OCI-LY7 (cell line): ENCODE measurements at regions not wholly inside any gene's neighbourhood (a gene's known extent, or its start where the extent isn't known, plus 50 kb on each side); places are given as distances from the start of the nearest gene placed in this dataset.

ENCODE experiments used
- BruUV-seq: library from RNA; stranded (reverse); fragments of 400-500 nt; replicated peaks from 2 replicates; lab custom pipeline; 2021; lab: Mats Ljungman, UMichigan
- CTCF ChIA-PET: fragments of 300-600 bp; sonication (Branson Sonifier 250); formaldehyde crosslinking; loops from one replicate; lab custom pipeline; 2022; ENCODE audit warnings: antibody characterized with exemption; ENCODE audit not compliant: unreplicated experiment; lab: Charles Lee
- POLR2A ChIA-PET: fragments of 300-600 bp; sonication (Branson Sonifier 250); formaldehyde crosslinking; loops from one replicate; lab custom pipeline; 2022; ENCODE audit warnings: antibody characterized with exemption; lab: Charles Lee
- DNase-seq: peaks from one replicate; pipeline ENCODE4 v3.0.0-alpha.2; 2015; ENCODE audit warnings: low spot score
- H2AFZ ChIP-seq: fragments of 200-600 bp; sonication (generic), shearing (Covaris generic); 2 replicates; pipeline ENCODE4 v1.6.1; 2014; ENCODE audit warnings: mild to moderate bottlenecking, antibody characterized with exemption, low read length, moderate library complexity
- H3K27ac ChIP-seq: fragments of 200-600 bp; sonication (generic); 2 replicates; pipeline ENCODE4 v1.5.1; 2014; ENCODE audit warnings: mixed run types, low read depth, mild to moderate bottlenecking, moderate library complexity, low read length, inconsistent platforms; ENCODE audit not compliant: poor library complexity, severe bottlenecking
- H3K36me3 ChIP-seq: fragments of 200-600 bp; sonication (generic); 2 replicates; pipeline ENCODE4 v1.6.1; 2014; ENCODE audit warnings: mild to moderate bottlenecking, antibody characterized with exemption, low read length, moderate library complexity, mixed read lengths; ENCODE audit not compliant: insufficient read depth
- H3K4me1 ChIP-seq: fragments of 200-600 bp; sonication (generic); 2 replicates; pipeline ENCODE4 v1.5.1; 2014; ENCODE audit warnings: mild to moderate bottlenecking, low read length; ENCODE audit not compliant: insufficient read depth, poor library complexity, severe bottlenecking
- H3K4me2 ChIP-seq: fragments of 200-600 bp; sonication (generic); 2 replicates; pipeline ENCODE4 v1.6.1; 2014; ENCODE audit warnings: mild to moderate bottlenecking, low read length
- H3K4me3 ChIP-seq: fragments of 200-600 bp; sonication (generic); 2 replicates; pipeline ENCODE4 v1.5.1; 2014; ENCODE audit warnings: mild to moderate bottlenecking, low read depth, low read length; ENCODE audit not compliant: poor library complexity, severe bottlenecking
- H3K79me2 ChIP-seq: fragments of 200-600 bp; sonication (generic); 2 replicates; pipeline ENCODE4 v1.6.1; 2016; ENCODE audit warnings: low read depth, mild to moderate bottlenecking, low read length, moderate library complexity, mixed read lengths; ENCODE audit not compliant: insufficient read depth
- H3K9me2 ChIP-seq: fragments of 200-600 bp; sonication (generic); 2 replicates; pipeline ENCODE4 v1.6.1; 2016; ENCODE audit warnings: mild to moderate bottlenecking, low read length, mixed read lengths; ENCODE audit not compliant: insufficient read depth
- H3K9me3 ChIP-seq: fragments of 200-600 bp; sonication (generic); 2 replicates; pipeline ENCODE4 v1.6.1; 2014; ENCODE audit warnings: mild to moderate bottlenecking, mixed run types, low read length, mixed read lengths
- H4K20me1 ChIP-seq: fragments of 200-600 bp; sonication (generic); 2 replicates; pipeline ENCODE4 v1.6.1; 2014; ENCODE audit warnings: mild to moderate bottlenecking, antibody characterized with exemption, low read length, moderate library complexity, mixed read lengths; ENCODE audit not compliant: insufficient read depth
- CTCF ChIP-seq: fragments of 200-600 bp; sonication (generic); conservative IDR thresholded peaks from 2 replicates; pipeline ENCODE4 v1.5.1; 2014; ENCODE audit warnings: mild to moderate bottlenecking, antibody characterized with exemption, low read length, moderate library complexity, mixed read lengths
- EZH2phosphoT487 ChIP-seq: fragments of 200-600 bp; sonication (generic); IDR thresholded peaks from 2 replicates; pipeline ENCODE4 v1.6.1; 2018; ENCODE audit warnings: low read depth, borderline replicate concordance, mild to moderate bottlenecking, mixed run types, antibody characterized with exemption, low read length, moderate library complexity, mixed read lengths
- intact Hi-C: fragments of 100-400 bp; cut with micrococcal nuclease; formaldehyde crosslinking; loops from one replicate; pipeline ENCODE4 v1.10.0; 2022; ENCODE audit not compliant: unreplicated experiment

GRCh38 chr4:11724731-11725130, 296.0 kb upstream of the HS3ST1 start:
- H3K27ac ChIP-seq: no peak overlapping the region
- intact Hi-C loops: no loop called here
- POLR2A ChIA-PET: no interaction called here
- H3K36me3 ChIP-seq: no peaks in the 10 kb centered on the region
- H3K4me1 ChIP-seq: no peaks in the 10 kb centered on the region
- H3K9me2 ChIP-seq: no peaks in the 10 kb centered on the region
- CTCF ChIA-PET: no interaction called here
- H3K79me2 ChIP-seq: no peaks in the 10 kb centered on the region
- no peak for TF ChIP-seq CTCF
- no peak for TF ChIP-seq EZH2phosphoT487
- H3K4me3 ChIP-seq: no peak overlapping the region
- BruUV-seq: no TSS peak
- DNase-seq: no peak
- no peaks in the 10 kb centered on the region for H4K20me1 ChIP-seq
- no peaks in the 10 kb centered on the region for H3K9me3 ChIP-seq
- H2AFZ ChIP-seq: no peak overlapping the region
- H3K4me2 ChIP-seq: no peak overlapping the region

GRCh38 chr4:11722223-11722622, 293.5 kb upstream of the HS3ST1 start:
- H3K36me3 ChIP-seq: no peaks in the 10 kb centered on the region
- POLR2A ChIA-PET: no interaction called here
- no peaks in the 10 kb centered on the region for H4K20me1 ChIP-seq
- H3K4me2 ChIP-seq: no peak overlapping the region
- no peaks in the 10 kb centered on the region for H3K4me1 ChIP-seq
- no peak for TF ChIP-seq EZH2phosphoT487
- no peak for TF ChIP-seq CTCF
- BruUV-seq: no TSS peak
- H3K79me2 ChIP-seq: no peaks in the 10 kb centered on the region
- CTCF ChIA-PET: no interaction called here
- no peak overlapping the region for H3K4me3 ChIP-seq
- intact Hi-C loops: no loop called here
- H3K9me3 ChIP-seq: no peaks in the 10 kb centered on the region
- DNase-seq: no peak
- H2AFZ ChIP-seq: no peak overlapping the region
- H3K9me2 ChIP-seq: no peaks in the 10 kb centered on the region
- H3K27ac ChIP-seq: no peak overlapping the region

GRCh38 chr4:11720292-11720691, 291.6 kb upstream of the HS3ST1 start:
- POLR2A ChIA-PET: no interaction called here
- Histone ChIP-seq H4K20me1 (no peaks in the 10 kb centered on the region), H3K9me3 (no peaks in the 10 kb centered on the region), H3K9me2 (no peaks in the 10 kb centered on the region), H3K4me1 (no peaks in the 10 kb centered on the region), H3K79me2 (no peaks in the 10 kb centered on the region), H3K4me3 (no peak overlapping the region), H3K36me3 (no peaks in the 10 kb centered on the region), H3K27ac (no peak overlapping the region), H2AFZ (no peak overlapping the region), H3K4me2 (no peak overlapping the region)
- BruUV-seq: no TSS peak
- no peak for DNase-seq
- intact Hi-C loops: no loop called here
- TF ChIP-seq EZH2phosphoT487: no peak
- TF ChIP-seq CTCF: peak; percentile 44; the same call in 1 of the 2 replicates
- CTCF ChIA-PET: no interaction called here
